SK-N-MC (cell line): ENCODE measurements at regions not wholly inside any gene's neighbourhood (a gene's known extent, or its start where the extent isn't known, plus 50 kb on each side); places are given as distances from the start of the nearest gene placed in this dataset.

Source experiments
- EZH2 ChIP-seq: fragments of 200-600 bp; sonication (generic); IDR thresholded peaks from one replicate; pipeline ENCODE4 v1.6.1; 2017; ENCODE audit warnings: antibody characterized with exemption
- FOXP2 ChIP-seq: optimal IDR thresholded peaks from 2 replicates; pipeline ENCODE3; 2011; ENCODE audit warnings: mild to moderate bottlenecking, moderate library complexity; ENCODE audit not compliant: insufficient read depth; ENCODE audit errors: extremely low read length, control extremely low read depth
- POLR2AphosphoS5 ChIP-seq: IDR thresholded peaks from 2 replicates; pipeline ENCODE4 v1.6.1; 2012; ENCODE audit warnings: mild to moderate bottlenecking, low read depth, low read length, borderline replicate concordance

DNA sequence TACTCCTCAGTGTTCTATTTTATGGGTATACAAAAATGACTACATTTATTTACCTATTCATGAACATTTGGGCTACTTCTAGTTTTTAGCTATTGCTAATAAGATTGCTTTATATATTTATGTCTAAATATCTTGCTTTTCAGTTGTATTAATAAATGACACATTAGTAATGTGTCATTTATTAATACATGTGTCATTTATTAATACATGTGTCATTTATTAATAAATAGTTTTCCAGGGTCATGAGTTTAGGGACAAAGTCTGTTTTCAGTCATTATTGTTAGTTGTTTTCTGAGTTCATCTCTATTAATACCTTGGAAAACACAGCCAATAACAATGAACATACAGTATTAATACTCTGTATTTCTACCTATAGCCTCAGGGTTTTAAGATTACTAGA lies 1630.7 kb upstream of the IGFBP7 start:
- no peak for TF ChIP-seq EZH2
- TF ChIP-seq FOXP2 = no peak
- TF ChIP-seq POLR2AphosphoS5 = no peak
